Prostate gland (tissue), 2 donors: ENCODE measurements at regions not wholly inside any gene's neighbourhood (a gene's known extent, or its start where the extent isn't known, plus 50 kb on each side); places are given as distances from the start of the nearest gene placed in this dataset.

Experiments
- CTCF ChIP-seq, 4 experiments: fragments of 200-600 bp in 2 of 4; fragments of 450-650 bp in 2 of 4; sonication (generic) in 2 of 4; IDR thresholded peaks; 1 replicate in 3 of 4; 2 replicates in 1 of 4; pipeline ENCODE4 v1.5.1; 2016 to 2019; ENCODE audit warnings: antibody characterized with exemption in 4 of 4, mild to moderate bottlenecking in 2 of 4, moderate library complexity in 2 of 4
- POLR2A ChIP-seq: fragments of 450-650 bp; IDR thresholded peaks from one replicate; pipeline ENCODE4 v1.6.1; 2016; ENCODE audit warnings: antibody characterized with exemption, mild to moderate bottlenecking
- POLR2AphosphoS5 ChIP-seq: sonication (generic); formaldehyde crosslinking; IDR thresholded peaks from one replicate; pipeline ENCODE4 v1.6.1; 2017; ENCODE audit warnings: antibody characterized with exemption

GRCh38 chr17:22703786-22704441 is 1011.6 kb downstream of the KCNJ18 start:
- TF ChIP-seq POLR2AphosphoS5 (no peak), POLR2A (no peak), CTCF (IDR thresholded peaks at IDR 0.05) (no peak)
